GM12874 (cell line): ENCODE measurements at regions not wholly inside any gene's neighbourhood (a gene's known extent, or its start where the extent isn't known, plus 50 kb on each side); places are given as distances from the start of the nearest gene placed in this dataset.

Experiments
- TF ChIP-seq, protein P1 (sequence below): IDR thresholded peaks from 2 replicates; pipeline ENCODE4 v1.5.1; 2011; ENCODE audit warnings: low read depth, mild to moderate bottlenecking, control low read depth, low read length, moderate library complexity; ENCODE audit not compliant: insufficient read depth

DNA sequence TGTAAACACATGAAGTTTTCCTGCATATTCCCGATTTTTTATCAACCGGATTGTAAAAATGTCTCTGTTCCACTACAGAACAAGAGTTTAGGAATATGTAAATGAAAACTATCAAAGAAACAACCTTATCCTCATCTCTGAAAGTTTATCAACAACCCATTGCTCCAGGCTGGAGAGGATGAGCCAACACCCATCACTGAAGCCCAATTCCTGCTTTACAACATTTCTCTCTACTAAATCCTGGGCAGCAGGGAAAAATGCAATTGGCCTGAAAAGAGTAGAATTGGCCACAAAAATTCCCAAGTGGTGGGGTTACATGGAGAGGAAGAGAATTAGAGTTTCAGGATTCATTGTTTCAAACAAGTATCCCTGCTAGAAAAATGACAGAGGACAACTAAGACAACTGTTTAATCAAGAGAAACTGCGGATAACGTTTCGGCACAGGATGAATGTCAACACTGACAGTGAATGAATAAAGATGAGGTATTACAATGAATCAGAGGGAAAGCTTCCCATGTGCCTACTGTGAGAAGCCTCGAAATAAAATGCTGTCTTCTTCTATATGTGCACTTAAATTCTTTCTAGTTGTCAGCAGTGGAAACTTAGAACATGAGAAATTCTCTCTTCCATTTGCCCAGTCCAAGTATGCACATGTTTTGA is 317.3 kb upstream of the ANO3 start:
- TF ChIP-seq, protein P1, sequence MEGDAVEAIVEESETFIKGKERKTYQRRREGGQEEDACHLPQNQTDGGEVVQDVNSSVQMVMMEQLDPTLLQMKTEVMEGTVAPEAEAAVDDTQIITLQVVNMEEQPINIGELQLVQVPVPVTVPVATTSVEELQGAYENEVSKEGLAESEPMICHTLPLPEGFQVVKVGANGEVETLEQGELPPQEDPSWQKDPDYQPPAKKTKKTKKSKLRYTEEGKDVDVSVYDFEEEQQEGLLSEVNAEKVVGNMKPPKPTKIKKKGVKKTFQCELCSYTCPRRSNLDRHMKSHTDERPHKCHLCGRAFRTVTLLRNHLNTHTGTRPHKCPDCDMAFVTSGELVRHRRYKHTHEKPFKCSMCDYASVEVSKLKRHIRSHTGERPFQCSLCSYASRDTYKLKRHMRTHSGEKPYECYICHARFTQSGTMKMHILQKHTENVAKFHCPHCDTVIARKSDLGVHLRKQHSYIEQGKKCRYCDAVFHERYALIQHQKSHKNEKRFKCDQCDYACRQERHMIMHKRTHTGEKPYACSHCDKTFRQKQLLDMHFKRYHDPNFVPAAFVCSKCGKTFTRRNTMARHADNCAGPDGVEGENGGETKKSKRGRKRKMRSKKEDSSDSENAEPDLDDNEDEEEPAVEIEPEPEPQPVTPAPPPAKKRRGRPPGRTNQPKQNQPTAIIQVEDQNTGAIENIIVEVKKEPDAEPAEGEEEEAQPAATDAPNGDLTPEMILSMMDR, result no peak

DNA sequence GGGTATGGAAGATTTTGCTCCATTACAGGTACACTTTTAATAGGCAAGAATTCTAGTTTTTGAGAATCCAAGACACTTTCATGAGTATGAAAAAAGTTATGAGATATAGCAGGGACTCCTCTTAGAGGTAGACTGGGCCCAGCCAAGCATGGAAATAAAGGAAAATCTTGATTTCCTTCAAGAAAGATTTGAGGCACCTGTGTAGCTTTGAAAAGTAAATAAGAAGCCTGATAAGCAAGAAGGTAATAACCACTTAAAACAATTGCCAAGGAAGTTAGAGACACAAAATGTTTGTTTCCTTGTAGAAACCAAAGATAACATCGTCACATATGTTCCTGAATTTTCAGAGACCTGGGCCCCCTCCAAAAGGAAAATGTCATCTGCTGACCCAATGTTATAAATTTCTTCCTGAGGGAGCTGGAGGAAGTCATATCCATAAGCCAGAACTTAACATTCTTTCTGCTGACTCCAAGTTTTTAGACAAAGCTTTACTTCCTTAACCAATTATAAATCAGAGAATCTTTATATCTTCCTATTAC is 314.5 kb upstream of the ANO3 start:
- TF ChIP-seq, protein P1, result no peak

DNA sequence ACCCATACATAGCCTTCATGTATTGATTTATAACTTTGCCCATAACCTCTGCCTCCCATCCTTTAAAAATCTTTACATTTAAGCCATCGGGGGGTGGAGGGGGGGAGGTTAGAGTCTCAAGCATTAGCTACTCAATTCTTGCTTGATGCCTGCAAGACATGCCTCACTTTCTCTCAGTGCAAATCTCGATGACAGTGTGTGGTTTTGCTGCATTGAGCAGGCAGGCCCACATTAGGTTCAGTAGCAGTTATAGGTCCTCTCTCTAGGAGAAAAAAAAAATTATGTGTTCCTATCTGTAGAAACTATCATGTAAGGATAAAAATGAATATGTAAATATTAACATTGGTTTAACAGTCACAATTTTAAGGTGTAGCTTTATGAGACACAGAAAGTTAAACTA is 314.0 kb upstream of the ANO3 start:
- TF ChIP-seq, protein P1, result no peak

DNA sequence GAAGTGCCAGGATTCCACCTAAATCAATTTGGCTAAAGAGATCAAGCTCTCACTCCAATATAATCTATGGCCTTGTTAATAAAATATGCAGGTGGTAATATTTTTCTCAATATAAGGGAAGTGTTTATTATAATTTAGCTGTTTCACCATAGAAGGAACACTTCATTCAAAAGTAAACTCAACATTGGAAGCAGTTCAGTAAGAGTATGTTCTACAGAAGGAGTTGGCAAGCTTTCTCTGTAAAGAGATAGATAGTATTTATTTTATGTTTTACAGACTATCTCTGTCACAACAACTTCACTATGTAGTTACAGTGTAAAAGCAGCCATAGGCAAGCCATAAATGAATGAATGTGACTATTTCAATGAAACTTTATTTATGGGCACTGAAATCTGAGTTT is 313.6 kb upstream of the ANO3 start:
- TF ChIP-seq, protein P1, result no peak

DNA sequence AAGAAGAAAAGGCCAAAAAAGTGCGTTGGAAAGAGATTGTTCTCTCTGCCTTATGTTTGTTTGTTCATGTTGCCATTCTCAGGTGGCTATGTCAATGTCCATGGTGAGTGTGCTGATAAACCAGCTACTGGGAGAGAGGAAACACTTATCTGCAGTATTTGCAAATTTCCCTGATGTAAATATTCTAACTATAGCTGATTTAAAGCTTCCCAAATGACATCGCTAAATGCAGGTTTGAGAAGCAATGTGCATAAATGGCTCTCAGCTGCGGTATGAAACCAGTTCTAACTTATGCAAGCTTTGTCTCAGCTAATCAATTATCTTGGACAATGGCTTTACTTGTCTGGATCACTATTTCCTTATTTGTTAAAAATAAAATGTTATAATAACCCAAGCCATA is 312.5 kb upstream of the ANO3 start:
- TF ChIP-seq, protein P1, result no peak

DNA sequence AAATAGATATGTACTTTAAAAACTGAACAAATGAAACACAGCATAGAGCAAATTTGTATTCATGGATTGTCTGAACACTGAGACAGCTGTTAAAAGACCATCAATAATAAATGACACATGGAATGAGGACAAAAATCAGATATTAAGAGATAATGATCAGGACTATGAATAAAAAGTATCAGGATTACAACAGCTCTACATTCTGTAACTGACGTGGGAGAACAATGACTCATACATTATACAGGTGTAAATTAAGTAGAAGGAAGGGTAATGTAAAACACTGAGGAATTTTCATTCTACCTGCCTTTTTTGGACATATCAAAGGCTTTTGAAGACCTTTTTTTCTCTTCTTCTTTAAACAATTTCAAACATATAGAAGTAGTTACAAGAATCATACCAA is 310.9 kb upstream of the ANO3 start:
- TF ChIP-seq, protein P1, result no peak

DNA sequence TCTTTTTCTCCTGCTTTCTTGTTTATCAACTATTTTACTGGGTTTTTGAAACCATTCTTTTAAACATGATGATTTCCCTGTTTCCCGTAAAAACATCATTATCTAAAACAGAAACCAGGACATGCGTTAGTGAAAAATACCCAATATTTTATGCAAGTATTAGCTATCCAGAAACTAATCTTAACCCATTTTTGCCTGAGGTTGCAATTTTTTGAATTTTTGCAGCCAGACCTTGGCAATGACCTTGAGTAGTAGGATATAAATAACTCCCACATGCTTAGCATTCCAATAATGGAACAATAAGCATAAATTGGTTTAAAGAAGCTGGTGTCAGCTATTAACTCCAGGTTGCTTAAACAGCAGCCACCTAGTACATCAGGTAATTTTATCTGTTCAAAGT is 308.9 kb upstream of the ANO3 start:
- TF ChIP-seq, protein P1, result no peak
